SK-N-SH treated with all-trans-retinoic acid at 6 μM for 48 hours (cell line): ENCODE measurements at regions not wholly inside any gene's neighbourhood (a gene's known extent, or its start where the extent isn't known, plus 50 kb on each side); places are given as distances from the start of the nearest gene placed in this dataset.

Experiments used
- ARNTL ChIP-seq: fragments of 450-650 bp; formaldehyde crosslinking; IDR thresholded peaks from 2 replicates; pipeline ENCODE4 v1.5.0; 2020; ENCODE audit warnings: low read depth, mild to moderate bottlenecking, moderate library complexity, borderline replicate concordance
- BACH2 ChIP-seq: fragments of 250-450 bp; sonication (Bioruptor Pico); IDR thresholded peaks from 2 replicates; pipeline ENCODE4 v1.9.0; 2021; ENCODE audit warnings: mild to moderate bottlenecking, borderline replicate concordance
- CREB5 ChIP-seq: fragments of 250-450 bp; sonication (Bioruptor Pico); IDR thresholded peaks from 2 replicates; pipeline ENCODE4 v1.5.1; 2020; ENCODE audit warnings: low read depth, mild to moderate bottlenecking, moderate library complexity
- CSRNP3 ChIP-seq: fragments of 250-450 bp; sonication (Bioruptor Pico); IDR thresholded peaks from 2 replicates; pipeline ENCODE4 v1.5.1; 2021; ENCODE audit warnings: mild to moderate bottlenecking, moderate library complexity
- ISL1 ChIP-seq: fragments of 250-450 bp; sonication (Bioruptor Pico); IDR thresholded peaks from 2 replicates; pipeline ENCODE4 v2.1.2; 2022; ENCODE audit warnings: mild to moderate bottlenecking, moderate library complexity
- PATZ1 ChIP-seq: fragments of 250-450 bp; sonication (Bioruptor Pico); IDR thresholded peaks from 2 replicates; pipeline ENCODE4 v1.8.0; 2020; ENCODE audit warnings: mild to moderate bottlenecking, moderate library complexity, borderline replicate concordance
- POU6F1 ChIP-seq: fragments of 250-450 bp; sonication (Bioruptor Pico); IDR thresholded peaks from 2 replicates; pipeline ENCODE4 v1.8.0; 2021; ENCODE audit warnings: low read depth, mild to moderate bottlenecking, moderate library complexity, borderline replicate concordance
- PPARA ChIP-seq: fragments of 250-450 bp; sonication (Bioruptor Pico); IDR thresholded peaks from 2 replicates; pipeline ENCODE4 v1.5.0; 2020; ENCODE audit warnings: mild to moderate bottlenecking, borderline replicate concordance
- RARB ChIP-seq: fragments of 250-450 bp; sonication (Bioruptor Pico); IDR thresholded peaks from 2 replicates; pipeline ENCODE4 v1.8.0; 2021; ENCODE audit warnings: mild to moderate bottlenecking, moderate library complexity
- ZFP3 ChIP-seq: fragments of 250-450 bp; sonication (Bioruptor Pico); IDR thresholded peaks from 2 replicates; pipeline ENCODE4 v1.5.0; 2020; ENCODE audit warnings: mild to moderate bottlenecking, moderate library complexity
- ZFP30 ChIP-seq: fragments of 450-650 bp; formaldehyde crosslinking; IDR thresholded peaks from 2 replicates; pipeline ENCODE4 v1.5.0; 2022; ENCODE audit warnings: mild to moderate bottlenecking, moderate library complexity
- ZNF565 ChIP-seq: fragments of 450-650 bp; formaldehyde crosslinking; conservative IDR thresholded peaks from 2 replicates; pipeline ENCODE4 v1.5.0; 2020; ENCODE audit warnings: low read depth, mild to moderate bottlenecking, moderate library complexity
- ZNF70 ChIP-seq: fragments of 450-650 bp; formaldehyde crosslinking; IDR thresholded peaks from 2 replicates; pipeline ENCODE4 v1.5.0; 2020; ENCODE audit warnings: mild to moderate bottlenecking, moderate library complexity
- ZNF8 ChIP-seq: fragments of 450-650 bp; formaldehyde crosslinking; IDR thresholded peaks from 2 replicates; pipeline ENCODE4 v1.5.0; 2020; ENCODE audit warnings: mild to moderate bottlenecking, moderate library complexity

GRCh38 chr4:53861856-53862610 lies 202.4 kb downstream of the CHIC2 start:
- TF ChIP-seq ZFP3 (CRISPR knock-in tag): no peak
- TF ChIP-seq PATZ1: no peak
- no peak for TF ChIP-seq ZNF70 (CRISPR knock-in tag)
- TF ChIP-seq CREB5 (CRISPR knock-in tag): no peak
- no peak for TF ChIP-seq ARNTL (CRISPR knock-in tag)
- TF ChIP-seq ZNF565 (CRISPR knock-in tag): no peak
- no peak for TF ChIP-seq ZNF8 (CRISPR knock-in tag)
- TF ChIP-seq ISL1 (CRISPR knock-in tag): no peak
- TF ChIP-seq ZFP30 (CRISPR knock-in tag): no peak
- no peak for TF ChIP-seq RARB
- no peak for TF ChIP-seq CSRNP3 (CRISPR knock-in tag)
- no peak for TF ChIP-seq BACH2 (CRISPR knock-in tag)
- no peak for TF ChIP-seq PPARA (CRISPR knock-in tag)
- TF ChIP-seq POU6F1 (CRISPR knock-in tag): no peak
